Stimulated activated CD4-positive, alpha-beta T cell treated with anti-CD3 and anti-CD28 coated beads, Interleukin-4, amount 100 ng/mL, for 48 hours (primary cell): ENCODE measurements at regions not wholly inside any gene's neighbourhood (a gene's known extent, or its start where the extent isn't known, plus 50 kb on each side); places are given as distances from the start of the nearest gene placed in this dataset.

Experiments used
- DNase-seq, 2 donors: peaks; one replicate each; pipeline ENCODE4 v3.0.0-alpha.2; 2020; ENCODE audit warnings: low read depth in 2 of 2

GRCh38 chr7:41795276-41795833 is 92.5 kb upstream of the INHBA start:
- no peak for DNase-seq

GRCh38 chr7:41793556-41793955 is 90.7 kb upstream of the INHBA start:
- no peak for DNase-seq

GRCh38 chr7:41792120-41792519 is 89.2 kb upstream of the INHBA start:
- no peak for DNase-seq

GRCh38 chr7:41788556-41788955 is 85.7 kb upstream of the INHBA start:
- DNase-seq, result no peak

GRCh38 chr7:41787651-41788350 is 84.9 kb upstream of the INHBA start:
- DNase-seq, result no peak

GRCh38 chr7:41786944-41787343 is 84.1 kb upstream of the INHBA start:
- DNase-seq, result no peak

GRCh38 chr7:41786404-41786803 is 83.5 kb upstream of the INHBA start:
- DNase-seq, result no peak

- no peak for DNase-seq
These were observed 83.0 kb upstream of the INHBA start for GRCh38 chr7:41785840-41786239.

GRCh38 chr7:41785265-41785664 is 82.4 kb upstream of the INHBA start:
- no peak for DNase-seq

- DNase-seq, result no peak
These were observed 77.0 kb upstream of the INHBA start for GRCh38 chr7:41779918-41780317.

- no peak for DNase-seq
These were observed 75.2 kb upstream of the INHBA start for GRCh38 chr7:41777894-41778596.

GRCh38 chr7:41774966-41775365 is 72.1 kb upstream of the INHBA start:
- no peak for DNase-seq

GRCh38 chr7:41773756-41774155 is 70.9 kb upstream of the INHBA start:
- no peak for DNase-seq

GRCh38 chr7:41771717-41772116 is 68.8 kb upstream of the INHBA start:
- no peak for DNase-seq

- DNase-seq, result no peak
These were observed 66.3 kb upstream of the INHBA start for GRCh38 chr7:41769162-41769561.

GRCh38 chr7:41763626-41764025 is 60.7 kb upstream of the INHBA start:
- no peak for DNase-seq

GRCh38 chr7:41762641-41763040 is 59.8 kb upstream of the INHBA start:
- no peak for DNase-seq

GRCh38 chr7:41760293-41760692 is 57.4 kb upstream of the INHBA start:
- no peak for DNase-seq

- no peak for DNase-seq
These were observed 55.4 kb upstream of the INHBA start for GRCh38 chr7:41758321-41758720.

GRCh38 chr7:41756650-41757182 is 53.8 kb upstream of the INHBA start:
- DNase-seq, result no peak

- DNase-seq, result no peak
These were observed 52.2 kb upstream of the INHBA start for GRCh38 chr7:41755096-41755495.

GRCh38 chr7:41754046-41754445 is 51.2 kb upstream of the INHBA start:
- no peak for DNase-seq
